DND-41 (cell line): ENCODE measurements at regions not wholly inside any gene's neighbourhood (a gene's known extent, or its start where the extent isn't known, plus 50 kb on each side); places are given as distances from the start of the nearest gene placed in this dataset.

Source experiments
- ATAC-seq: fragments of 200-7000 bp; cut with Tn5 transposase; 3 replicates; pipeline ENCODE4 v1.9.1; 2021; ENCODE audit warnings: low read depth; ENCODE audit not compliant: insufficient read depth
- DNase-seq: peaks from one replicate; pipeline ENCODE4 v3.0.0-alpha.2; 2020
- H2AFZ ChIP-seq: 2 replicates; pipeline ENCODE4 v1.6.0; 2012; ENCODE audit warnings: low read depth, low read length
- H3K27ac ChIP-seq: 2 replicates; pipeline ENCODE4 v1.5.1; 2012; ENCODE audit warnings: low read length, inconsistent platforms
- H3K27me3 ChIP-seq: fragments of 200-600 bp; sonication (generic); 2 replicates; pipeline ENCODE4 v1.6.0; 2012; ENCODE audit warnings: low read length, mild to moderate bottlenecking, inconsistent platforms; ENCODE audit not compliant: insufficient read depth, poor library complexity
- H3K36me3 ChIP-seq: 2 replicates; pipeline ENCODE4 v1.5.1; 2012; ENCODE audit warnings: low read length, inconsistent platforms; ENCODE audit not compliant: insufficient read depth
- H3K4me1 ChIP-seq: 2 replicates; pipeline ENCODE4 v1.5.1; 2012; ENCODE audit warnings: mild to moderate bottlenecking, low read length; ENCODE audit not compliant: insufficient read depth
- H3K4me2 ChIP-seq: 2 replicates; pipeline ENCODE4 v1.6.0; 2012; ENCODE audit warnings: mild to moderate bottlenecking, moderate library complexity, low read length, inconsistent platforms; ENCODE audit not compliant: insufficient read depth
- H3K4me3 ChIP-seq, 2 experiments: fragments of 200-600 bp in 1 of 2; shearing (Covaris generic) in 1 of 2; 2 replicates each; pipeline ENCODE4 v1.5.1; 2012 to 2016; ENCODE audit warnings: inconsistent platforms in 2 of 2, low read length in 2 of 2, mild to moderate bottlenecking in 2 of 2, low read depth in 1 of 2, moderate library complexity in 1 of 2
- H3K79me2 ChIP-seq: 2 replicates; pipeline ENCODE4 v1.6.0; 2012; ENCODE audit warnings: low read length, inconsistent platforms; ENCODE audit not compliant: insufficient read depth
- H3K9ac ChIP-seq: 2 replicates; pipeline ENCODE4 v1.6.0; 2012; ENCODE audit warnings: low read depth, mild to moderate bottlenecking, inconsistent platforms, low read length, moderate library complexity
- H3K9me3 ChIP-seq: 2 replicates; pipeline ENCODE4 v1.5.1; 2012; ENCODE audit warnings: low read length, moderate library complexity, mild to moderate bottlenecking, inconsistent platforms; ENCODE audit not compliant: insufficient read depth, severe bottlenecking
- H4K20me1 ChIP-seq: 2 replicates; pipeline ENCODE4 v1.6.0; 2012; ENCODE audit warnings: low read length; ENCODE audit not compliant: insufficient read depth
- CTCF ChIP-seq: IDR thresholded peaks from 2 replicates; pipeline ENCODE4 v1.5.1; 2012; ENCODE audit warnings: borderline replicate concordance, low read length, moderate library complexity, mild to moderate bottlenecking; ENCODE audit not compliant: poor library complexity, severe bottlenecking; ENCODE audit errors: extremely low read depth
- EZH2 ChIP-seq: IDR thresholded peaks from 3 replicates; pipeline ENCODE4 v1.6.1; 2012; ENCODE audit warnings: borderline replicate concordance, low read depth, mild to moderate bottlenecking, moderate library complexity, low read length, inconsistent platforms; ENCODE audit not compliant: severe bottlenecking

DNA sequence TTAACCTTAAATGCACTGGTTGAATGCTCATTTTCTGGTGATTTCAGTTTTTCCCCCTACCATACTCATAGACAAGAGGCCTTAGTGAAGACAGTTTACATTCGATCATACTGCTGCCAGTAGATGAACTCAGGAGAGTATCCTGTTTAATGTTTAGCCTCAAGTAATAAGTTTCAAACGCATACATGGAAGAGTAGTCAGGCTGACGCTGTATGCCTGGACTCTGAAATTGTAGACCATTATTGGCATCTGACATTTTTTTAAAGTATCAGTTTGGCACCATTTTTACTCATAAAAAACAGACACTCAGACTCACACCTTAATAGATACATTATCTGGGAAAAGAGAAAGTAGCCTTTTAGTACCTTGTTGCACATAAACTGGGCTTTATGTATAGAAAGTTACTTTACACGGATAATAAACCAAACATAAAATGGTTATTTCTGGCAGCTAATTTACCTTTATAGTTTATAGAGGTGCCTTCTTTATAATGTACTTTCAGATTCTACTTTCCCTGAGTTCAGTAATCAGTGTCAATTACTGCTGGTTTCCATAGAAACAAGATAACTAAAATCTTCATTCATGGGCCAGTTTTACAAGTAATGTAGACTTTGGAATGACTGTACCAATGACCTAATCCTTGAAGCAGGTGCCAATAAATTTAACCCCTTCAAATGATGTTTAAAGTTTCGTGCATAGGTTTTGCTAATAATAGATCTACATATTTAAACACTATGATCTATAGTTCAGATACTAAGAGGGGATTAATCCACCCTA lies 183.8 kb upstream of the ITGA1 start:
- Histone ChIP-seq H4K20me1 (no peaks in the 10 kb centered on the region), H3K9me3 (no peaks in the 10 kb centered on the region), H3K9ac (no peak overlapping the region), H3K36me3 (no peaks in the 10 kb centered on the region), H3K4me2 (no peak overlapping the region), H3K79me2 (no peaks in the 10 kb centered on the region), H3K4me3 (no peak overlapping the region), H2AFZ (no peak overlapping the region), H3K4me1 (no peaks in the 10 kb centered on the region), H3K27ac (no peak overlapping the region), H3K27me3 (no peaks in the 10 kb centered on the region)
- TF ChIP-seq CTCF (no peak), EZH2 (no peak)
- ATAC-seq (no peak), DNase-seq (no peak)

DNA sequence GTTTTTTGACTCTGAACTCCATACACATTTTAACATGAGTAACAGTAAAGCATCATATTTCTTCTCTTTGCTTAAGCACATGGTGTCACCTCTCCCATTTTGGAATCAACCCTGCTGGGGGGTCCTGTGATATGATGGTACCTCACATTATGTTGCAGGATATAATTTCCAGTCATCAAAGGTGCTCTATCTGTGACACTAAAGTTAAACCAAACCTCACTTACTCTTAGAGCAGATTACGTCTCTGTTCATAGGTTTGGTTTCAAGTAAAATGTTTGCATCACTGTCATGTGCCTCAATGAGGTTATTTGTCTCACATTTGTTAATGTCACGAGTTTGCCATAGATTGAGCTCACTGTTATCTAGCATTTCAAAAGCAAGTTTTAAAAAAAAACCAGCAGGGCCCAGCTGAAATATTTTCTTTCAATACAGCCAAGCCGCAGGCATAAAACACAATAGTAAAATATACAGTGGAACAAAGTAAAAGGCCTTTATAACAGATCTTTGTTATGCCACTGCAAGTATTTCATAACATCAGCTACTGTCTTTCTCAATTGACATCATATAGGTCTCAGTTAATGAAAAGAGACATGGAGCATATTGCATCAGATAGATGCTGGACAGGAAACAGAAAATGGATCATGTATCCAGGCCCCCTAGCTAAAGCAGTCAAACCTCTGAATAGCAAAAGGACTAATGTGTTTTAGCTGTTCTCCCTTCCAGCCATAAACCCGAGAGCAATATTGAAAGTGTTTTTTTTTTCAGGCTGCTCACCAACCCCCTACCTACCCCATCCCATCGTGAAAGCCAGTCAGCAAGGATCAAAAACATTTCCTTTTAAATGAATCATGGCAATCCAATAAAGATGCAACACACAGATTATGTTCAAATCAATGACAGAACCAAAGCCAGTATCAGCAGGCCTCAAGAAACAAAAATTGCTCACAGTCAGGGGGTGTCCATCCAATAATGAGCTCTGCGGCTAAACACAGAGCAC lies 182.1 kb upstream of the ITGA1 start:
- H3K4me3 ChIP-seq = no peak overlapping the region
- no peaks in the 10 kb centered on the region for H3K4me1 ChIP-seq
- ATAC-seq (no peak), DNase-seq (no peak)
- no peaks in the 10 kb centered on the region for H3K27me3 ChIP-seq
- no peaks in the 10 kb centered on the region for H3K36me3 ChIP-seq
- H3K79me2 ChIP-seq = no peaks in the 10 kb centered on the region
- TF ChIP-seq CTCF (no peak), EZH2 (no peak)
- H3K4me2 ChIP-seq = no peak overlapping the region
- H3K27ac ChIP-seq = no peak overlapping the region
- no peak overlapping the region for H2AFZ ChIP-seq
- H3K9me3 ChIP-seq = no peaks in the 10 kb centered on the region
- no peaks in the 10 kb centered on the region for H4K20me1 ChIP-seq
- no peak overlapping the region for H3K9ac ChIP-seq

DNA sequence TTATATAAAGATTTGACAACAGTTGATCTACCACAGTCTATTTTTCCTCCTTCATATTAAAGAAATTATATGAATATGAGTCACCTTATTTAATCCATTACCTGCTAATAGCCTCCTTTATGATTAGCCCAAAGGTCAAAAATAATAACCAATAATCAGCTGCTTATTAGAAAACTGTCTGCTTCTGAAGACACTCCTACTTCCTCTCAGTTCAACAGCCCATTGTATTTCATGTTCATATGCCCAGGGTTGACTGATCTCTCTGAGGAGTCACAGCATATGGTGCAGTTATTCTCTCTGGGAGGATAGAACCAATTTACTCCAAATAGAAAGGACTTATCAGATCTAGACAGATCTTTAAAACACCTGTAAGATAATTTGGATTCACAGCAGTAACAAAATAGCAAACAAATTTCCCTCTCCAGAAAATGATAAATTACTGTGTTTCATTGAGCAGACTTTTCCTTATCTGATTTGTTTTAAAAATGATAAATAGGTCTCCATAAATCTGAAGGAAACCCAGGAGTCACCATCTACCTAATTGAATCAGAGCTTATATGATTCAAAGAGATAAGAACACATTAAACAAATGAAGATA lies 180.4 kb upstream of the ITGA1 start:
- H3K9ac ChIP-seq = no peak overlapping the region
- H4K20me1 ChIP-seq = no peaks in the 10 kb centered on the region
- H3K9me3 ChIP-seq = no peaks in the 10 kb centered on the region
- H3K27me3 ChIP-seq = no peaks in the 10 kb centered on the region
- no peak overlapping the region for H3K4me2 ChIP-seq
- H3K79me2 ChIP-seq = no peaks in the 10 kb centered on the region
- TF ChIP-seq EZH2 = no peak
- no peak for TF ChIP-seq CTCF
- no peaks in the 10 kb centered on the region for H3K4me1 ChIP-seq
- no peak overlapping the region for H2AFZ ChIP-seq
- H3K4me3 ChIP-seq = no peak overlapping the region
- H3K36me3 ChIP-seq = no peaks in the 10 kb centered on the region
- DNase-seq = no peak
- H3K27ac ChIP-seq = no peak overlapping the region
- no peak; the same call in 2 of the 3 replicates for ATAC-seq
